ENCODE measurements at regions not wholly inside any gene's neighbourhood (a gene's known extent, or its start where the extent isn't known, plus 50 kb on each side); places are given as distances from the start of the nearest gene placed in this dataset.

DNA sequence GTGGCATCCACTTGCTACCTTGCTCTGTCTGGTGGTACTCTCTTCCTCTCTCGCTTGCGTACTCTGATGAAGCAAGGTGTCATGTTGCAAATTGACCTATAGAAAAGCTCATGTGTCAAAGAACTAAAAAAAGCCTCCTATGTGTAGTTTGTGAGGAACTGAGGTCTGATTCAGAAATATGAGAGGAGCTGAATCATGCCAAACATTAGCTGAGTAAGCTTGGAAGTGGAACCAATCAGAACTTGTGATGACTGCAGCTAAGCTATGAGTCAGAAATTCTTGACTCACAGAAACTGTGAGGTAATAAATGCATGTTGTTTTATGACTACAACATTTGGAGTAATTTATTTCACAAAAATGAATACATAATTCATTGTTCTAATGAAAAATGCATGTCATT lies 2138.8 kb downstream of the PCDH7 start:
- no peak overlapping the region for H3K18ac ChIP-seq (ENCODE audit: extremely low read depth, low read length)
- no peak for TF ChIP-seq PHF8 (conservative IDR thresholded peaks at IDR 0.05; ENCODE audit: low read depth, low read length)
- no peak for TF ChIP-seq RBBP5 (IDR thresholded peaks at IDR 0.05; ENCODE audit: borderline replicate concordance, low read depth, low read length)
- TF ChIP-seq TBP (IDR thresholded peaks at IDR 0.05; ENCODE audit: low read depth, low read length): no peak
- TF ChIP-seq, protein P1, sequence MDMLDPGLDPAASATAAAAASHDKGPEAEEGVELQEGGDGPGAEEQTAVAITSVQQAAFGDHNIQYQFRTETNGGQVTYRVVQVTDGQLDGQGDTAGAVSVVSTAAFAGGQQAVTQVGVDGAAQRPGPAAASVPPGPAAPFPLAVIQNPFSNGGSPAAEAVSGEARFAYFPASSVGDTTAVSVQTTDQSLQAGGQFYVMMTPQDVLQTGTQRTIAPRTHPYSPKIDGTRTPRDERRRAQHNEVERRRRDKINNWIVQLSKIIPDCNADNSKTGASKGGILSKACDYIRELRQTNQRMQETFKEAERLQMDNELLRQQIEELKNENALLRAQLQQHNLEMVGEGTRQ (IDR thresholded peaks at IDR 0.05; ENCODE audit: low read length): no peak

More for the DNA sequence above, 2138.8 kb downstream of the PCDH7 start:
- no peaks in the 10 kb centered on the region for H3K79me2 ChIP-seq (ENCODE audit: control insufficient read depth in 1 of 2, insufficient read depth in 2 of 2, low read length in 2 of 2)
- no peak overlapping the region for H2BK12ac ChIP-seq (ENCODE audit: low read depth, low read length)
- no peaks in the 10 kb centered on the region for H3K23me2 ChIP-seq (ENCODE audit: low read depth, low read length)
- no peak overlapping the region for H2AFZ ChIP-seq (ENCODE audit: low read length)
- H2BK120ac ChIP-seq (replicated peaks; ENCODE audit: low read depth, low read length): no peak overlapping the region
- WGBS, 2 experiments (ENCODE audit: extremely low coverage in 1 of 2, insufficient coverage in 1 of 2, insufficient read length in 1 of 2, insufficient replicate concordance in 2 of 2, low coverage in 1 of 2, low lambda C conversion rate in 2 of 2, missing lambda C conversion rate in 1 of 2): 88% methylated on average over 2 of the region's 2 CpGs; no CpG with 5 or more reads in 1 of the 2 experiments
- H2AK5ac ChIP-seq (ENCODE audit: low read depth, low read length): no peak overlapping the region
- no peak overlapping the region for H3K4me3 ChIP-seq (ENCODE audit: extremely low read depth in 1 of 4, insufficient read depth in 2 of 4, low read depth in 3 of 4, low read length in 4 of 4)
- H4K5ac ChIP-seq (ENCODE audit: insufficient read length, low read depth, low read length): no peak overlapping the region
- H2BK5ac ChIP-seq (ENCODE audit: low read depth, low read length): no peak overlapping the region
- no peaks in the 10 kb centered on the region for H3K27me3 ChIP-seq (replicated peaks in 1 of 4; ENCODE audit: control insufficient read depth in 3 of 4, extremely low read depth in 1 of 4, insufficient read depth in 3 of 4, low read length in 3 of 4)
- ChIA-PET CTCF (ENCODE audit: partially characterized antibody) (interaction anchor here (1.3 kb wide), 1 partner anchor 12 kb away, joined by 3 read pairs; no protein-coding TSS in a partner anchor), POLR2A (ENCODE audit: partially characterized antibody) (no interaction called here)
- no peaks in the 10 kb centered on the region for H3K36me3 ChIP-seq (ENCODE audit: control insufficient read depth in 2 of 4, insufficient read depth in 4 of 4, low read length in 3 of 4)
- H3K4me2 ChIP-seq (ENCODE audit: insufficient read depth in 1 of 2, low read depth in 2 of 2, low read length in 2 of 2): no peak overlapping the region
- H3K23ac ChIP-seq (ENCODE audit: insufficient read length): no peak overlapping the region
- no peaks in the 10 kb centered on the region for H4K20me1 ChIP-seq (replicated peaks in 1 of 2; ENCODE audit: control insufficient read depth in 1 of 2, insufficient read depth in 2 of 2, low read length in 2 of 2)
- no peak overlapping the region for H2BK15ac ChIP-seq (ENCODE audit: low read length)
- no peak overlapping the region for H3K27ac ChIP-seq (ENCODE audit: low read depth, low read length)
- H3K4ac ChIP-seq (replicated peaks; ENCODE audit: insufficient read length, low read depth, low read length): no peak overlapping the region
- H4K91ac ChIP-seq (replicated peaks; ENCODE audit: insufficient read length, low read length): no peak overlapping the region
- no peak for DNase-seq (ENCODE audit: low read depth in 1 of 2, low spot score in 2 of 2)
- H4K8ac ChIP-seq (ENCODE audit: extremely low read depth, insufficient read depth, low read length): no peak overlapping the region
- no peak for FAIRE-seq
- H2BK20ac ChIP-seq (ENCODE audit: low read length): no peak overlapping the region
- no peaks in the 10 kb centered on the region for H3K79me1 ChIP-seq (ENCODE audit: low read depth, low read length)
- H3K9ac ChIP-seq (replicated peaks in 1 of 4; ENCODE audit: extremely low read depth in 1 of 4, low read depth in 3 of 4, low read length in 3 of 4): no peak overlapping the region
- H3K9me3 ChIP-seq (ENCODE audit: insufficient read depth in 2 of 2, low read depth in 1 of 2, low read length in 1 of 2): no peaks in the 10 kb centered on the region; a peak in 1 of 4 replicates
- no peak overlapping the region for H3K14ac ChIP-seq (ENCODE audit: insufficient read length)
- no peak overlapping the region for H3K56ac ChIP-seq (replicated peaks; ENCODE audit: insufficient read length, low read depth, low read length)
- H3K4me1 ChIP-seq (replicated peaks in 1 of 4; ENCODE audit: control insufficient read depth in 3 of 4, insufficient read depth in 4 of 4, low read length in 3 of 4): no peaks in the 10 kb centered on the region
